ENCODE measurements at regions not wholly inside any gene's neighbourhood (a gene's known extent, or its start where the extent isn't known, plus 50 kb on each side); places are given as distances from the start of the nearest gene placed in this dataset.

DNA sequence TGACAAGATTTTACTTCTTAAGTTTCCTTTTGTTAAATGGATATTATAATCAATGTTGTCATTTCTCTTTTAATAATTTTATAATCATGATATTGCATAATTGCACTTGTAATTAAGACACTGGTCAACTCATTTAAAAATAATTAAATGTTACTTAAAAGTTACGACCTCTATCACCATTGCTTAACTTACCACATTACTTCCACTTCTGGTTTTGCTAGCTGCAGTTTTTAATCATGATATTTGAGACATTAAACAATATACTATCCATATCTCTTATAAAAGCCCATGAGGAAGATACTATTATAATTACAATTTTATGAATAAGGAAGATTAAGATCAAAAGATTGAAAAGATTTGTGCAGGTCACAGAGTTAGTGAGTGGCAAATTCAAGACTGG, 502.0 kb downstream of the RNF144A start:
- Mint-ChIP-seq H3K4me1 (peaks cover 12% of the 10 kb centered on the region), H3K9me3 (peaks cover 3% of the 10 kb centered on the region), H3K4me3 (no peak overlapping the region), H3K27me3 (ENCODE audit: insufficient read depth) (no peaks in the 10 kb centered on the region), H3K36me3 (ENCODE audit: low read depth) (no peaks in the 10 kb centered on the region), H3K27ac (no peak overlapping the region)
- no peak overlapping the region for H3K4me3 ChIP-seq (ENCODE audit: low read length)
- H3K27ac ChIP-seq (ENCODE audit: low read depth, low read length): no peak overlapping the region
- WGBS, 2 experiments (ENCODE audit: insufficient coverage in 1 of 2, insufficient read length in 1 of 2): 100% methylated on average over 1 of the region's 1 CpG; no CpG with 5 or more reads in 1 of the 2 experiments
- H3K36me3 ChIP-seq (ENCODE audit: control insufficient read depth, insufficient read depth, low read length): no peaks in the 10 kb centered on the region
- no peak overlapping the region for H3K9ac ChIP-seq (ENCODE audit: extremely low read depth, low read length, poor library complexity, severe bottlenecking)
- peaks cover 16% of the 10 kb centered on the region for H3K9me3 ChIP-seq (ENCODE audit: control insufficient read depth, low read length)
- no peaks in the 10 kb centered on the region for H3K27me3 ChIP-seq (ENCODE audit: control insufficient read depth, insufficient read depth, low read length, poor library complexity, severe bottlenecking)
- H3K4me1 ChIP-seq (ENCODE audit: control insufficient read depth, insufficient read depth, low read length): no peaks in the 10 kb centered on the region
- TF ChIP-seq CTCF (conservative IDR thresholded peaks at IDR 0.05): no peak
- no peak for DNase-seq

- no peaks in the 10 kb centered on the region for H3K27me3 ChIP-seq (ENCODE audit: control insufficient read depth, insufficient read depth, low read length, poor library complexity, severe bottlenecking)
- no peak for DNase-seq
- H3K4me1 ChIP-seq (ENCODE audit: control insufficient read depth, insufficient read depth, low read length): no peaks in the 10 kb centered on the region
- no peaks in the 10 kb centered on the region for H3K27me3 Mint-ChIP-seq (ENCODE audit: insufficient read depth)
- H3K27ac Mint-ChIP-seq: no peak overlapping the region
- H3K4me1 Mint-ChIP-seq: peaks cover 12% of the 10 kb centered on the region
- no peak overlapping the region for H3K9ac ChIP-seq (ENCODE audit: extremely low read depth, low read length, poor library complexity, severe bottlenecking)
- no peak overlapping the region for H3K4me3 Mint-ChIP-seq
- peaks cover 3% of the 10 kb centered on the region for H3K9me3 Mint-ChIP-seq
- 83 to 100% methylated on average over 1 of the region's 1 CpG for WGBS, 2 experiments (ENCODE audit: insufficient coverage in 1 of 2, insufficient read length in 1 of 2)
- no peaks in the 10 kb centered on the region for H3K36me3 Mint-ChIP-seq (ENCODE audit: low read depth)
- H3K36me3 ChIP-seq (ENCODE audit: control insufficient read depth, insufficient read depth, low read length): no peaks in the 10 kb centered on the region
- TF ChIP-seq CTCF (conservative IDR thresholded peaks at IDR 0.05): no peak
- peaks cover 16% of the 10 kb centered on the region for H3K9me3 ChIP-seq (ENCODE audit: control insufficient read depth, low read length)
- no peak overlapping the region for H3K27ac ChIP-seq (ENCODE audit: low read depth, low read length)
- no peak overlapping the region for H3K4me3 ChIP-seq (ENCODE audit: low read length)
These were observed 502.7 kb downstream of the RNF144A start for GRCh38 chr2:7419814-7420311.

DNA sequence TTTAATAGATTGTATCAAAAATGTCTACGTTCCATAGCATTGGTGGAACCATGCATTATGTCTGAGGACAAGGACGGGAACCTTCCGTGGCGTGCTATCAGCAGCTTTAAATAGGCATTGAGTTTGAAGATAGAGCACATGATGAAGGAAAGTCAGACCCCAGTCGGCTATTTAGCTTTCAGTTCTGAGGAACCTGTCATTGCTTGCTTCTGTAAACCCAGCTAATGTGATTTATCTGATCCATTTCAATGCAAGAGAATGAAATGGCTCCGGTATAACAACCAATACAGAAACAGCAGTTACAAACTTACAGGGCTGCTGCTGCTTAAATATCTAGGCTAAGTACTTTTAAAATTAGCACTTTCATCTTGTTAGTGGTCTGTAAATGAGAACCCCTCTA, 503.3 kb downstream of the RNF144A start:
- WGBS, 2 experiments (ENCODE audit: insufficient coverage in 1 of 2, insufficient read length in 1 of 2): 90 to 93% methylated on average over 5 to 6 of the region's 6 CpGs
- H3K36me3 Mint-ChIP-seq (ENCODE audit: low read depth): no peaks in the 10 kb centered on the region
- Histone ChIP-seq H3K27me3 (ENCODE audit: control insufficient read depth, insufficient read depth, low read length, poor library complexity, severe bottlenecking) (no peaks in the 10 kb centered on the region), H3K36me3 (ENCODE audit: control insufficient read depth, insufficient read depth, low read length) (no peaks in the 10 kb centered on the region), H3K9me3 (ENCODE audit: control insufficient read depth, low read length) (peaks cover 16% of the 10 kb centered on the region), H3K9ac (ENCODE audit: extremely low read depth, low read length, poor library complexity, severe bottlenecking) (no peak overlapping the region), H3K4me3 (ENCODE audit: low read length) (no peak overlapping the region), H3K27ac (ENCODE audit: low read depth, low read length) (no peak overlapping the region), H3K4me1 (ENCODE audit: control insufficient read depth, insufficient read depth, low read length) (no peaks in the 10 kb centered on the region)
- H3K4me1 Mint-ChIP-seq: peaks cover 12% of the 10 kb centered on the region
- no peak for TF ChIP-seq CTCF (conservative IDR thresholded peaks at IDR 0.05)
- H3K27me3 Mint-ChIP-seq (ENCODE audit: insufficient read depth): no peaks in the 10 kb centered on the region
- H3K27ac Mint-ChIP-seq: no peak overlapping the region
- peaks cover 3% of the 10 kb centered on the region for H3K9me3 Mint-ChIP-seq
- no peak for DNase-seq
- H3K4me3 Mint-ChIP-seq: no peak overlapping the region

Measured in endodermal cell (in vitro differentiated cells).